ENCODE measurements at regions not wholly inside any gene's neighbourhood (a gene's known extent, or its start where the extent isn't known, plus 50 kb on each side); places are given as distances from the start of the nearest gene placed in this dataset.
"Not testable (repeated sequence)": the region's sequence is repeated elsewhere in the genome, so short reads cannot be mapped to it uniquely, and the experiment has no call there.

DNA sequence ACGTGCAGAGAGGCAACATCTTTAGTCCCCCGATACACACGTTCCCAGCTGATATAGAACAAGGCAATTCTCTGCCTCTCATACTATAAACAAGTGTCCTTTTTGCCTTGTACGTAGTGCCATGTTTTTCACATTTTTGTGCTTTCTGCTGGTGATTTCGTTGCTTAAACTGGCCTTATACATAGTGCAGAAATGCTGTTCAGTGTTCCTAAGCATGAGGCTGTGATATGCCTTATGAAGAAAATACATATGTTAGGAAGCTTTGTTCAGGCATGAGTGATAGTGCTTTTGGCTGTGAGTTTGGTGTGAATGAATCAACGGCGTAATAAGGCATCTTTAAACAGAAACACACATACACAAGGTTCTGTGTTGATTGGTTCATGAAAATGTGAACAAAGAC, 77.2 kb downstream of the KATNIP start:
- DNase-seq (ENCODE audit: insufficient read length) = no peak
- TF ChIP-seq POLR2A (IDR thresholded peaks at IDR 0.05; ENCODE audit: low read depth, low read length) (no peak), TAF1 (IDR thresholded peaks at IDR 0.05; ENCODE audit: borderline replicate concordance, low read depth, low read length) (no peak), POLR2AphosphoS5 (IDR thresholded peaks at IDR 0.05; ENCODE audit: low read depth, low read length) (no peak)
- no peak for FAIRE-seq

DNA sequence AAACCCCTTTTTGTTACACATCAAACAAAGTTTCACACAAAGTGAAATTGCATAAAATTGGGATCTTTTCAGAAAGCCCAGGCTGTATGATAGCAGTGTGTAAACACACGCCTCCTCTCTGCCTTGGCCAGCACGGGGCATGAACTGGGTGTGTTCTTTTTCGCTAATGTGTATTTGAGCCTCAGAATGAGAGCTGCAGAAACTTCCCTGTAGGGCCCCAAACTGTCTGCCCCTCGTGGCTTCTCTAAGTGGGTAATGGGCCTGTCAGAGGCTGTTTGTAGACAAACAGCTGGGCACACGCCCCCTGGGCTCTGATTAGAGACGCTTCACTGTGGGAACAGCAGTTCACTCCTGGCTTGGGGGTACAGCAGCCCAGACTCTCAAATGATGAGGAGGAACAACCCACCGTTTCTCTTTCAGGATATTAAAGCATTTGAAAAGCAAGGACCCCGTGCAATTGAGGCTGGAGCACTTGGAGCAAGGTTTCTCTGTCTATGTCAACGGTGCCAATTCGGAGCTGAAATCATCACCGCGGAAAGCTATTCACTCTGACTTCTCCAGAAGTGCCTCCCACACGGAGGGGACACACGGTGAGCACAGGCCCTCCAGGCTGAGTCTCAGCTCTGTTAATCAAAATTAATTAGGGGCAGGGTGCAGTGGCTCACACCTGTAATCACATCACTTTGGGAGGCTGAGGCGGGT, 78.4 kb downstream of the KATNIP start:
- TF ChIP-seq TAF1 (IDR thresholded peaks at IDR 0.05; ENCODE audit: borderline replicate concordance, low read depth, low read length) = no peak
- no peak for TF ChIP-seq POLR2A (IDR thresholded peaks at IDR 0.05; ENCODE audit: low read depth, low read length)
- no peak for TF ChIP-seq POLR2AphosphoS5 (IDR thresholded peaks at IDR 0.05; ENCODE audit: low read depth, low read length)
- no peak for FAIRE-seq
- DNase-seq (ENCODE audit: insufficient read length) = no peak

DNA sequence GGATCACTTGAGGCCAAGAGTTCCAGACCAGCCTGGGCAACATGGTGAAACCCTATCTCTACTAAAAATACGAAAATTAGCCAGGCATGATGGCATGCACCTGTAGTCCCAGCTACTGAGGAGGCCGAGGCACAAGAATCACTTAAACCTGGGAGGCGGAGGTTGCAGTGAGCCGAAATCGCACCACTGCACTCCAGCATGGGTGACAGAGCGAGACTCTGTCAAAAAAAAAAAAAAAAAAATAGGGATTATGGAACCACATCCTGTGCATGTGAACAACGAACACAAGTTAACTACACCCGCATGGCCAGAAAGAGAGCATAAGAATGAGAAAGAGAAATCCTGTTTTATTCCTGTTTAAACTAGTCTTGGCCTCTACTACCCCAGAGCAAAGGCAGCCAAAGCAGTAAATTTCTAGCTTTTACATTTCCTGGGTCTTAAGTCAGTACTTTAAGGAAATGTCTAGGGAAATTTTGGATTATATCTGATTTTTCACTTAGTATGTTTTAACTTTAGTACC, 79.1 kb downstream of the KATNIP start:
- not testable (repeated sequence) for FAIRE-seq

GRCh38 chr16:27632216-27632615, 82.3 kb downstream of the KATNIP start:
- FAIRE-seq = no peak

More for the DNA sequence above, 79.1 kb downstream of the KATNIP start:
- not testable (repeated sequence) for DNase-seq (ENCODE audit: insufficient read length)

GRCh38 chr16:27633221-27633620, 83.3 kb downstream of the KATNIP start:
- TF ChIP-seq POLR2A (IDR thresholded peaks at IDR 0.05; ENCODE audit: low read depth, low read length) (no peak), TAF1 (IDR thresholded peaks at IDR 0.05; ENCODE audit: borderline replicate concordance, low read depth, low read length) (no peak), POLR2AphosphoS5 (IDR thresholded peaks at IDR 0.05; ENCODE audit: low read depth, low read length) (no peak)
- FAIRE-seq = no peak
- no peak for DNase-seq (ENCODE audit: insufficient read length)

More at GRCh38 chr16:27632216-27632615, 82.3 kb downstream of the KATNIP start:
- TF ChIP-seq POLR2A (IDR thresholded peaks at IDR 0.05; ENCODE audit: low read depth, low read length) (no peak), TAF1 (IDR thresholded peaks at IDR 0.05; ENCODE audit: borderline replicate concordance, low read depth, low read length) (no peak), POLR2AphosphoS5 (IDR thresholded peaks at IDR 0.05; ENCODE audit: low read depth, low read length) (no peak)
- DNase-seq (ENCODE audit: insufficient read length) = no peak

GRCh38 chr16:27633721-27634120, 83.8 kb downstream of the KATNIP start:
- no peak for TF ChIP-seq POLR2A (IDR thresholded peaks at IDR 0.05; ENCODE audit: low read depth, low read length)
- TF ChIP-seq POLR2AphosphoS5 (IDR thresholded peaks at IDR 0.05; ENCODE audit: low read depth, low read length) = no peak
- no peak for TF ChIP-seq TAF1 (IDR thresholded peaks at IDR 0.05; ENCODE audit: borderline replicate concordance, low read depth, low read length)
- FAIRE-seq = no peak

DNA sequence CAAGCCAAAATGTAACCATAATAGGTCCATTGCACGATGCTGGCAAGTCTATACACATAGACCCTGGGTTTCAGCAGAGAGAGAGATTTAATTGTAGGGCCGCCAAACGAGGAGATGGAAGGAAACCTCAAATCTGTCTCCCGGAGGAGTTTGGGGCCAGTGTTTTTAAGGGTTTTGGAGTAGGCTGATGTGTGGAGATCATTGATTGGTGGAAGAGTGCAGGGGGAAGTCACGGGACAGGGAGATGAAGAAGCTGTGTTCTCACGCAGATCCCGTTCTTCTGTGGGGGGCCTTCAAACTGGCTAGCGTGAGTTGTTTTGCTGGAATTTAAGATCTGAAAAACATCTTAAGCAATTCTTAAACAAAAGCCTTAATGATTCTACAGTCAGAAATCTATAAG, 84.8 kb downstream of the KATNIP start:
- TF ChIP-seq POLR2AphosphoS5 (IDR thresholded peaks at IDR 0.05; ENCODE audit: low read depth, low read length) = no peak
- no peak for TF ChIP-seq TAF1 (IDR thresholded peaks at IDR 0.05; ENCODE audit: borderline replicate concordance, low read depth, low read length)
- TF ChIP-seq POLR2A (IDR thresholded peaks at IDR 0.05; ENCODE audit: low read depth, low read length) = no peak

More at GRCh38 chr16:27633721-27634120, 83.8 kb downstream of the KATNIP start:
- DNase-seq (ENCODE audit: insufficient read length) = no peak

GRCh38 chr16:27636453-27637240, 86.7 kb downstream of the KATNIP start:
- TF ChIP-seq POLR2A (IDR thresholded peaks at IDR 0.05; ENCODE audit: low read depth, low read length) (no peak), TAF1 (IDR thresholded peaks at IDR 0.05; ENCODE audit: borderline replicate concordance, low read depth, low read length) (no peak), POLR2AphosphoS5 (IDR thresholded peaks at IDR 0.05; ENCODE audit: low read depth, low read length) (no peak)
- FAIRE-seq (no peak), DNase-seq (ENCODE audit: insufficient read length) (no peak)

More for the DNA sequence above, 84.8 kb downstream of the KATNIP start:
- DNase-seq (ENCODE audit: insufficient read length) (no peak), FAIRE-seq (no peak)

- DNase-seq (ENCODE audit: insufficient read length) (no peak), FAIRE-seq (no peak)
- TF ChIP-seq POLR2AphosphoS5 (IDR thresholded peaks at IDR 0.05; ENCODE audit: low read depth, low read length) = no peak
- no peak for TF ChIP-seq POLR2A (IDR thresholded peaks at IDR 0.05; ENCODE audit: low read depth, low read length)
- no peak for TF ChIP-seq TAF1 (IDR thresholded peaks at IDR 0.05; ENCODE audit: borderline replicate concordance, low read depth, low read length)
These were observed 89.1 kb downstream of the KATNIP start for GRCh38 chr16:27638833-27639560.

GRCh38 chr16:27639561-27640276, 89.8 kb downstream of the KATNIP start:
- FAIRE-seq (peak; percentile 72), DNase-seq (ENCODE audit: insufficient read length) (peak; percentile 58)
- no peak for TF ChIP-seq TAF1 (IDR thresholded peaks at IDR 0.05; ENCODE audit: borderline replicate concordance, low read depth, low read length)
- no peak for TF ChIP-seq POLR2A (IDR thresholded peaks at IDR 0.05; ENCODE audit: low read depth, low read length)
- TF ChIP-seq POLR2AphosphoS5 (IDR thresholded peaks at IDR 0.05; ENCODE audit: low read depth, low read length) = no peak

GRCh38 chr16:27640277-27640600, 90.3 kb downstream of the KATNIP start:
- TF ChIP-seq TAF1 (IDR thresholded peaks at IDR 0.05; ENCODE audit: borderline replicate concordance, low read depth, low read length) (no peak), POLR2AphosphoS5 (IDR thresholded peaks at IDR 0.05; ENCODE audit: low read depth, low read length) (no peak), POLR2A (IDR thresholded peaks at IDR 0.05; ENCODE audit: low read depth, low read length) (no peak)
- no peak for FAIRE-seq
- DNase-seq (ENCODE audit: insufficient read length) = no peak

All from GM12892 (cell line).